Thyroid gland (tissue), 4 donors: ENCODE measurements at regions not wholly inside any gene's neighbourhood (a gene's known extent, or its start where the extent isn't known, plus 50 kb on each side); places are given as distances from the start of the nearest gene placed in this dataset.

Source experiments
- CTCF ChIP-seq, 6 experiments: fragments of 200-600 bp in 3 of 6; fragments of 450-650 bp in 3 of 6; sonication (generic) in 3 of 6; IDR thresholded peaks; one replicate each; pipeline ENCODE4 v1.5.1; 2016 to 2019; ENCODE audit warnings: antibody characterized with exemption in 6 of 6, mild to moderate bottlenecking in 2 of 6, inconsistent platforms in 1 of 6, moderate library complexity in 1 of 6
- POLR2A ChIP-seq, 2 donors: fragments of 450-650 bp; IDR thresholded peaks; one replicate each; pipeline ENCODE4 v1.6.1; 2017; ENCODE audit warnings: antibody characterized with exemption in 2 of 2, mild to moderate bottlenecking in 2 of 2, moderate library complexity in 1 of 2

- TF ChIP-seq CTCF (IDR thresholded peaks at IDR 0.05) (no peak), POLR2A (IDR thresholded peaks at IDR 0.05) (no peak)
These were observed 465.1 kb upstream of the CFAP20DC start for GRCh38 chr3:59514865-59515482.
